GM12874 (cell line): ENCODE measurements at regions not wholly inside any gene's neighbourhood (a gene's known extent, or its start where the extent isn't known, plus 50 kb on each side); places are given as distances from the start of the nearest gene placed in this dataset.

Source experiments
- TF ChIP-seq, protein P1 (sequence below): IDR thresholded peaks from 2 replicates; pipeline ENCODE4 v1.5.1; 2011; ENCODE audit warnings: low read depth, mild to moderate bottlenecking, control low read depth, low read length, moderate library complexity; ENCODE audit not compliant: insufficient read depth

DNA sequence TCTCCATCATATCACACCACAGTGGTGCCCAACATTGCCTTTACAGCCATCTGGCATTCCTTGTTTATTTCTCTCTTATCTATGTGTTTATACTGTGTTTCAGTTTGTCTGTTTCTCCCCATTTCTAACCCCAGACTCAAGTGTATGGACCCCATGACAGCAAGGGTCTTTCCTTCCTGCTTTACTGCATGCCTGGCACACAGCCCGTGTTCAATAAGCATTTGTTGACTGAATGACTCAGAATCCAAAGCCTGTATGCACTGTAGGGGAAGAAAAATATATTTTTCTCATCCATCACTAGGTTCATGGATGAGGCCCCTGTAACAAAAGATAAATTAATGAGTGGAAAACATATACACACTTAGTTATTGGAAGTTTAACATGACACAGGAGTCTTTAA, 190.8 kb upstream of the SEMA6A start:
- TF ChIP-seq, protein P1, sequence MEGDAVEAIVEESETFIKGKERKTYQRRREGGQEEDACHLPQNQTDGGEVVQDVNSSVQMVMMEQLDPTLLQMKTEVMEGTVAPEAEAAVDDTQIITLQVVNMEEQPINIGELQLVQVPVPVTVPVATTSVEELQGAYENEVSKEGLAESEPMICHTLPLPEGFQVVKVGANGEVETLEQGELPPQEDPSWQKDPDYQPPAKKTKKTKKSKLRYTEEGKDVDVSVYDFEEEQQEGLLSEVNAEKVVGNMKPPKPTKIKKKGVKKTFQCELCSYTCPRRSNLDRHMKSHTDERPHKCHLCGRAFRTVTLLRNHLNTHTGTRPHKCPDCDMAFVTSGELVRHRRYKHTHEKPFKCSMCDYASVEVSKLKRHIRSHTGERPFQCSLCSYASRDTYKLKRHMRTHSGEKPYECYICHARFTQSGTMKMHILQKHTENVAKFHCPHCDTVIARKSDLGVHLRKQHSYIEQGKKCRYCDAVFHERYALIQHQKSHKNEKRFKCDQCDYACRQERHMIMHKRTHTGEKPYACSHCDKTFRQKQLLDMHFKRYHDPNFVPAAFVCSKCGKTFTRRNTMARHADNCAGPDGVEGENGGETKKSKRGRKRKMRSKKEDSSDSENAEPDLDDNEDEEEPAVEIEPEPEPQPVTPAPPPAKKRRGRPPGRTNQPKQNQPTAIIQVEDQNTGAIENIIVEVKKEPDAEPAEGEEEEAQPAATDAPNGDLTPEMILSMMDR: no peak

DNA sequence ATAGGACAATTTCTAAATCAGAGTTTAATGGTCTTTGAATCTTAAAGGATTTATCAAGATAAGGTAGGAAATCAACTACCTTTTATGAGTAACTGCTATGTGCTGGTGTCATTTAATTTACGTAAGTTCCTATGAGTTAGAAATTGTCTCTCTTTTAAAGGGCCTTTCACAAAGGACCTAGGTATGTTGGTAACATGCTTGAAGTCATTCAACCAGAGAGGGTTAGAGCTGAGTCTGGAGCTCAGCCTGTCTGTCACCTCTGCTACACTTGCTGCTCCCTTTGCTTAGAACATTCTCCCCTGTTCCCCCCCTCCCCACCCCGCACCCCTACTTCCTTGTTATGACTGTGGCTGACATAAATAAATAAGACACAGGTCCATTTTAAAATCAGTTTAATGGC, 190.3 kb upstream of the SEMA6A start:
- TF ChIP-seq, protein P1: no peak

DNA sequence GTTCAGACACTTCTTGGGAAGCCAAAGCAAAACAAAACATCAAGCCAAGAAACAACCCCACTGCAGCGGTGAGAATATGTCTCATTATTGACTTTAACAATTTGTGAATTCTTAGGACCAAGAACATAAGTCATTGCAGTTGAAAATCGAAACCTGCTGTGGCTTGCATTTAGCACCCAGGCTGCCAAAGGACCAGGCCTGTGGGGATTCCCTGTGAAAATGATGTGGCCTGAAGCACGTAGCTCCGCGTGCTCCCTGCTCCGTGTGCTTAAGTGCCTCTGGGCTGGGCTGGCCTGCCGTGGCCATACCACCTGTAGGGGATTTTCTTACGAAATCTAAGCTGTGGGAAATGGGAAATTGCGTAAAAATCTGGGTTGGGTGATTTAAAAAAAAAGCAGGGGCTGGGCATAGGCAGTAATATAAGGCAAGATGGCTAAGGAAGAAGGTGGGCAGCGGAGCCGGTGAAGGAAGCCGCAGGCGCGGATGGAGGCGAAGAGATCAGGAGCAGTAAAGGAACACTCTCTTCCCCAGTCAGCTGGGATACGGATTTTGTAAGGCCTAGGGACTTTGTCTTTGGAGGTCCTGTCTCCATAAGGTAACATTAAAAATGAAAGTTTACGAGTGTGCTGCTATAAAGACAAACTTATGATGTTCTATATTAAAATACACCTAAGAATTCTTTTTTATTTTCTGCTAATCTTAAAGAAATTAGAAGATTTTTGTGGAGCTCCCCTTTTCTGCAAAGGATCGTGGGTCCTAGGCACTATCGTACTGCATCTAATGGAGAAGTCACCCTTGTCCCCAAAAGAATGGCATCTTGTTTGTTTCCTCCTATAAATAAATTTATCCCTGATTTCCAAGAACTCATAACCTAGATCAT, 189.6 kb upstream of the SEMA6A start:
- TF ChIP-seq, protein P1: no peak

DNA sequence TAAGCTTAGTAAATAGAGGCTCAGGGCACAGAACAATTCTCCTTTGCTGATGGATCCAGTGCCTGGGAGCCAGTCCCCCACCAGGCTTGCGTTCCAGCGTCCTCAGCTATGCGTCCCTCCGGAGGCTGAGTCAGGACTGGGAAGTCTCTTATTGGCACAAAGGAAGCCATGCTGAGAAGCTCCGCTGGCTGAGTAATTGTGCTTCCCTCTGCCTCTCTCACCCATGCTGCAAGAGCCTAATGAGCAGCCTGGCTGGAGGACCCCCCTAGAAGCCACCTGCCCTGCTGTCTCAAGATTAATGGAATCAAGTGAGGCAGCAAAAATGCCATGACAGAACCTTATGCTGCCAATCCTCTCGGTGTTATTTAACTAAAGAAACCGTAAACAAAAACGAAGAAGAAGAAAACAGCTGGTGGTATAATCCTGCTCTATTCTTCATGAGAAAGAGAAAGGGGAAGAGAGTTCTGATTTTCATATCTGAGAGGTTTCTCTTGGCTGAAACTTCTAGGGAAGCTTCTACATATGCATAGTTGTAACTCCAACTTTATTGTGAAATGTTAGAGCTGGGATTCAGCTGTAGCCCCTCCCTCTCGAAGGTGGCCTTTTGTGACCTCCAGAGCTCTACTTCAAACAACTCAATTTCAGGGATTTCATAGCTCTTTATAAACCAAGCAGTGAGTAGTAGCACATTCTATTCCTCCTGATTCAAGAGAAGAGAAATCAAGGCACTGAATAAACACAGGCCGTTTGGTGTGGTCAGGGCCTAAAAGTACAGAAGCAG, 185.4 kb upstream of the SEMA6A start:
- TF ChIP-seq, protein P1: no peak

DNA sequence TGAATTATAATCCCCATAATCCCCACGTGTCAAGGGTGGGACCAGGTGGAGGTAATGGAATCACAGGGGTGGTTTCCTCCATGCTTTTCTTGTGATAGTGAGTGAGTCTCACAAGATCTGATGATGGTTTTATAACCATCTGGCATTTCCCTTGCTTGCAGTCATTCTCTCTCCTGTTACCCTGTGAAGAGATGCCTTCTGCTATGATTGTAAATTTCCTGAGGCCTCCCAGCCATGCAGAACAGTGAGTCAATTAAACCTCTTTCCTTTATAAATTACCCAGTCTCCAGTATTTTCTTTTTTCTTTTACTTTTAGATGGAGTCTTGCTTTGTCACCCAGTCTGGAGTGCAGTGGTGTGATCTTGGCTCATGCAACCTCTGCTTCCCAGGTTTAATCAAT, 182.7 kb upstream of the SEMA6A start:
- TF ChIP-seq, protein P1: no peak

DNA sequence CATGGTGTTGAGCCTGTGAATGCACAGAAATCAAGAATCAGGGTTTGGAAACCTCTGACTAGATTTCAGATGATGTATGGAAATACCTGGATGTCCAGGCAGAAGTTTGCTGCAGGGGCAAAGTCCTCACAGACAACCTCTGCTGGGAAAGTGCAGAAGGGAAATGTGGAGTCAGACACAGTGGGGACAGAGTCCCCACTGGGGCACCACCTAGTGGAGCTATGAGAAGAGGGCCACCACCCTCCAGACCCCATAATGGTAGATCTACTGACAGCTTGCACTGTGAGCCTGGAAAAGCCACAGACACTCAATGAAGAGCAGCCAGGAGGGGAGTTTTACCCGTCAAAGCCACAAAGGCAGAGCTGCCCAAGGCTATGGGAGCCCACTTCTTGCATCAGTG, 181.9 kb upstream of the SEMA6A start:
- TF ChIP-seq, protein P1: peak; percentile 2; the same call in 1 of the 2 replicates

DNA sequence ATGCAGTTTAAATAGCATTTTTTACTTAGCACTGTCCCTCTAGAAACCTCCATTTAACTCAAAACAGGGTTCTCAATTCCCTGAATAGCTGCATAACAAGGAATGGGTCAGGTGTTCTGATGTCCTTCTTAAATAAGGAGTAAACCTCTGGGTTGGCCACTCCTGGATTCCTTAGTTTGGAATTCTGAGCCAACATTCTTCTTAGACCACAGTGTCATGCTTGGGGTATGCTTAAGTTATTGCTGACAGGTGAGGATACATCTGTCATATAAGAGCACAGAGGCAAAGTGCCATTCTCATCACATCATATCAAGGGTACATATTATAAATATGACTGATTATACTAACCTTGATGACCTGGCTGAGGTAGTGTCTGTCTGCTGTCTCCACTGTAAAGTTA, 179.9 kb upstream of the SEMA6A start:
- TF ChIP-seq, protein P1: no peak
